Mesendoderm (in vitro differentiated cells): ENCODE measurements at regions not wholly inside any gene's neighbourhood (a gene's known extent, or its start where the extent isn't known, plus 50 kb on each side); places are given as distances from the start of the nearest gene placed in this dataset.

Experiments
- DNase-seq: peaks from one replicate; pipeline ENCODE4 v3.0.0; 2013
- H2AK5ac ChIP-seq: 2 replicates; pipeline ENCODE4 v1.6.1; 2013; ENCODE audit warnings: low read length, inconsistent platforms
- H2BK120ac ChIP-seq: 2 replicates; pipeline ENCODE4 v1.6.1; 2013; ENCODE audit warnings: low read depth, mild to moderate bottlenecking, low read length, moderate library complexity, mixed read lengths
- H2BK15ac ChIP-seq: replicated peaks from 2 replicates; pipeline ENCODE4 v1.6.1; 2013; ENCODE audit warnings: low read depth, mild to moderate bottlenecking, moderate library complexity
- H2BK5ac ChIP-seq: 2 replicates; pipeline ENCODE4 v1.6.1; 2013; ENCODE audit warnings: low read length, inconsistent platforms
- H3K18ac ChIP-seq: 2 replicates; pipeline ENCODE4 v1.6.1; 2013; ENCODE audit warnings: mild to moderate bottlenecking, low read length, mixed read lengths
- H3K23ac ChIP-seq: one replicate; pipeline ENCODE4 v1.6.1; 2013; ENCODE audit warnings: low read length
- H3K27ac ChIP-seq: 2 replicates; pipeline ENCODE4 v1.5.1; 2013; ENCODE audit warnings: low read depth, mild to moderate bottlenecking, inconsistent platforms, low read length, moderate library complexity
- H3K27me3 ChIP-seq: 2 replicates; pipeline ENCODE4 v1.6.1; 2013; ENCODE audit warnings: low read length, control low read depth, mild to moderate bottlenecking, inconsistent platforms; ENCODE audit not compliant: insufficient read depth, poor library complexity
- H3K36me3 ChIP-seq: 2 replicates; pipeline ENCODE4 v1.6.1; 2013; ENCODE audit warnings: low read length, inconsistent platforms; ENCODE audit not compliant: control insufficient read depth, insufficient read depth
- H3K4ac ChIP-seq: one replicate; pipeline ENCODE4 v1.6.1; 2013; ENCODE audit warnings: low read depth, mild to moderate bottlenecking, low read length, moderate library complexity
- H3K4me1 ChIP-seq: 2 replicates; pipeline ENCODE4 v1.6.1; 2013; ENCODE audit warnings: low read depth, low read length, inconsistent platforms; ENCODE audit not compliant: control insufficient read depth
- H3K4me2 ChIP-seq: 2 replicates; pipeline ENCODE4 v1.6.1; 2013; ENCODE audit warnings: low read length
- H3K4me3 ChIP-seq: 2 replicates; pipeline ENCODE4 v1.5.1; 2013; ENCODE audit warnings: mild to moderate bottlenecking, low read length
- H3K56ac ChIP-seq: one replicate; pipeline ENCODE4 v1.6.1; 2013; ENCODE audit warnings: low read length
- H3K79me1 ChIP-seq: 2 replicates; pipeline ENCODE4 v1.6.1; 2013; ENCODE audit warnings: low read length, inconsistent platforms
- H3K79me2 ChIP-seq: 2 replicates; pipeline ENCODE4 v1.6.1; 2013; ENCODE audit warnings: mild to moderate bottlenecking, low read length; ENCODE audit not compliant: control insufficient read depth, insufficient read depth
- H3K9ac ChIP-seq: 2 replicates; pipeline ENCODE4 v1.6.1; 2013; ENCODE audit warnings: low read length, inconsistent platforms
- H4K5ac ChIP-seq: one replicate; pipeline ENCODE4 v1.6.1; 2013; ENCODE audit warnings: low read length
- H4K8ac ChIP-seq: one replicate; pipeline ENCODE4 v1.6.1; 2013; ENCODE audit warnings: low read depth, mild to moderate bottlenecking, control low read depth, low read length, moderate library complexity
- WGBS: extraction: QIAGEN DNeasy Blood & Tissue Kit; methylation state at CpG from one replicate; pipeline ENCODE4 v1.1.7; 2013; ENCODE audit warnings: low lambda C conversion rate, missing lambda C conversion rate; ENCODE audit not compliant: insufficient coverage; ENCODE audit errors: extremely low coverage; 5-methylcytosine and 5-hydroxymethylcytosine counted together

DNA sequence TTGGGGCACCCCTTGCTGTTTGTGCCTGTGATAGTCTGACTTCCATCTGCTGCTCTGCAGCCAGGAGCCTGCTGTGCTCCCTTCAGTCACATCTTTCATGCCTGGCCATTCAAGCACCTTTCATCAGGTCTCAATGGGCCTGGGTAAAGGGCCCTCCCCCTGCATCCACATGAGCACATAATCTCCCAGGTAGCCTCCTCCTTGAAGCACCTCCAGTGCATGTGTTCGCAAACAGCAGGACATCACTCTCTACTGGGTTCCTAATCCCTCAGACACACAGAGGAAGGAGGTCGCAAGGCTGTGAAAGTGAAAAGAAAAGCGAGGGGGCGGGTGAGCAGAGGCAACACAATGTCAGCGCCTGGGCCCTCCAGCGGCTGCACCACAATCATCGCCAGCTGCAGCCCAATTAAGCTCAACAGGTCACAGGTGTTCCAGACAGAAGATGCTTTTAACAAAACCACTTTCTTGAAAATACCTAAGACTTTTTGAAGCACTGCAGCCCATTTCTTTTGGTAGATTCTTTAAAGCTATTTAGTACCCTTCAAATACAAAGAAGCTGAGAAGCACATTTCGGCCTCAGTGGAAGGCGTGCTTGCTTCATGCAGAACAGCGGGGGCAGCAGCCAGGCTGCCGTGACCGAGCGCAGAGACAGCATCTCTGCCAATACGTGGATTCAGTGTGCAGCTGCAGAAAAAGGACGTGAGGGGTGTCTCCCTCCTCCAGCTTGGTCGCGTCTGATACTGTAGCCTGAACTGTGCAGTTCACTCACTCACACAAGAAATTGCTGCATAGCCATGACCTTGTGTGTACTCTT lies 92.2 kb upstream of the SPRY1 start:
- Histone ChIP-seq H3K18ac (no peak overlapping the region), H3K27me3 (no peaks in the 10 kb centered on the region), H2BK15ac (no peak overlapping the region), H3K4ac (no peak overlapping the region), H3K36me3 (no peaks in the 10 kb centered on the region), H3K4me2 (no peak overlapping the region), H3K27ac (no peak overlapping the region), H3K56ac (no peak overlapping the region), H3K4me3 (no peak overlapping the region), H3K4me1 (peaks cover 11% of the 10 kb centered on the region), H4K8ac (no peak overlapping the region), H2BK120ac (no peak overlapping the region), H2AK5ac (no peak overlapping the region), H4K5ac (no peak overlapping the region), H3K9ac (no peak overlapping the region), H2BK5ac (no peak overlapping the region), H3K79me1 (no peaks in the 10 kb centered on the region), H3K79me2 (no peaks in the 10 kb centered on the region), H3K23ac (no peak overlapping the region)
- WGBS: no CpG with 5 or more reads among the region's 17 CpGs
- peak; percentile 91 for DNase-seq

DNA sequence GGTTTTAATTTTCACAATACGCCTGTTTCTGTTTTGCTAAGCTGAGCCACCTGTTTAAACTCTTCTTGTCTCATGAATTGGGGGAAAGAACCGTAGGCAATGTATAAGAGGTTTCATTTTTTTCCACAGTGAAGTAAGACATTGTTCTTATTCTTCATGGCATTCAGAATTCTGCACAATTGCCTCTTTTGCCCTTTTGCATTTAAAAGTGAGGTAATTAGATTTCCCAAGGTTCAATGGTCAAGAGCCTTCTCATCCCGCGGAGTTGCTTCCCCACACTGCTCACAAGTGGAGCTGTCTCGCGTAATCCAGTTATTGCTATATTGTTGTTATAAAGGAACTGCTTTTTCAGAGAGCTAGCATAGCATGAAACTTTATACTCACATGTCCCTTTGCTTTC lies 90.9 kb upstream of the SPRY1 start:
- no peak overlapping the region for H3K27ac ChIP-seq
- no peaks in the 10 kb centered on the region for H3K79me2 ChIP-seq
- no peak overlapping the region for H4K5ac ChIP-seq
- no peak overlapping the region for H3K4me2 ChIP-seq
- no peaks in the 10 kb centered on the region for H3K27me3 ChIP-seq
- DNase-seq: no peak
- no peak overlapping the region for H3K56ac ChIP-seq
- H2BK15ac ChIP-seq: no peak overlapping the region
- H2AK5ac ChIP-seq: no peak overlapping the region
- no peak overlapping the region for H3K4ac ChIP-seq
- no peak overlapping the region for H4K8ac ChIP-seq
- H3K4me3 ChIP-seq: no peak overlapping the region
- no peak overlapping the region for H3K9ac ChIP-seq
- no peak overlapping the region for H2BK5ac ChIP-seq
- no peak overlapping the region for H3K18ac ChIP-seq
- H2BK120ac ChIP-seq: no peak overlapping the region
- H3K4me1 ChIP-seq: peaks cover 11% of the 10 kb centered on the region
- H3K36me3 ChIP-seq: no peaks in the 10 kb centered on the region
- H3K23ac ChIP-seq: no peak overlapping the region
- H3K79me1 ChIP-seq: no peaks in the 10 kb centered on the region
- no CpG with 5 or more reads among the region's 6 CpGs for WGBS

- Histone ChIP-seq H3K27ac (no peak overlapping the region), H3K9ac (no peak overlapping the region), H3K56ac (no peak overlapping the region), H3K4me2 (no peak overlapping the region), H3K23ac (no peak overlapping the region), H3K4me3 (no peak overlapping the region), H3K27me3 (no peaks in the 10 kb centered on the region), H3K18ac (no peak overlapping the region), H2BK5ac (no peak overlapping the region), H3K79me1 (no peaks in the 10 kb centered on the region), H4K5ac (no peak overlapping the region), H3K4ac (no peak overlapping the region), H2AK5ac (no peak overlapping the region), H2BK120ac (no peak overlapping the region), H3K4me1 (peaks cover 9% of the 10 kb centered on the region), H4K8ac (no peak overlapping the region), H2BK15ac (no peak overlapping the region), H3K36me3 (no peaks in the 10 kb centered on the region), H3K79me2 (no peaks in the 10 kb centered on the region)
- WGBS: no CpG with 5 or more reads among the region's 2 CpGs
- DNase-seq: no peak
Observed at GRCh38 chr4:123306769-123307168, 89.8 kb upstream of the SPRY1 start.

GRCh38 chr4:123308667-123309066 lies 87.9 kb upstream of the SPRY1 start:
- Histone ChIP-seq H3K79me2 (no peaks in the 10 kb centered on the region), H3K56ac (no peak overlapping the region), H3K9ac (no peak overlapping the region), H4K5ac (no peak overlapping the region), H3K4me1 (peaks cover 4% of the 10 kb centered on the region), H3K36me3 (no peaks in the 10 kb centered on the region), H3K4ac (no peak overlapping the region), H2BK15ac (no peak overlapping the region), H3K4me3 (no peak overlapping the region), H2BK120ac (no peak overlapping the region), H3K27ac (no peak overlapping the region), H3K18ac (no peak overlapping the region), H3K4me2 (no peak overlapping the region), H2BK5ac (no peak overlapping the region), H2AK5ac (no peak overlapping the region), H4K8ac (no peak overlapping the region), H3K23ac (no peak overlapping the region), H3K27me3 (no peaks in the 10 kb centered on the region), H3K79me1 (no peaks in the 10 kb centered on the region)
- no CpG with 5 or more reads among the region's 1 CpG for whole genome bisulfite sequencing
- DNase-seq: no peak

GRCh38 chr4:123312116-123312515 lies 84.5 kb upstream of the SPRY1 start:
- Histone ChIP-seq H3K4me1 (no peaks in the 10 kb centered on the region), H3K9ac (no peak overlapping the region), H4K8ac (no peak overlapping the region), H3K4me3 (no peak overlapping the region), H3K4me2 (no peak overlapping the region), H3K79me1 (no peaks in the 10 kb centered on the region), H3K23ac (no peak overlapping the region), H3K18ac (no peak overlapping the region), H3K27me3 (no peaks in the 10 kb centered on the region), H4K5ac (no peak overlapping the region), H2BK15ac (no peak overlapping the region), H2BK5ac (no peak overlapping the region), H2BK120ac (no peak overlapping the region), H3K36me3 (no peaks in the 10 kb centered on the region), H3K4ac (no peak overlapping the region), H3K79me2 (no peaks in the 10 kb centered on the region), H3K56ac (no peak overlapping the region), H2AK5ac (no peak overlapping the region), H3K27ac (no peak overlapping the region)
- DNase-seq: no peak
- no CpG with 5 or more reads among the region's 1 CpG for WGBS
